Hepatocyte (in vitro differentiated cells): ENCODE measurements at regions not wholly inside any gene's neighbourhood (a gene's known extent, or its start where the extent isn't known, plus 50 kb on each side); places are given as distances from the start of the nearest gene placed in this dataset.

Source experiments
- DNase-seq: peaks from one replicate; pipeline ENCODE4 v3.0.0-alpha.2; 2016; ENCODE audit warnings: low spot score
- H2AFZ ChIP-seq: fragments of 200-600 bp; sonication (generic); 2 replicates; pipeline ENCODE4 v1.6.0; 2016; ENCODE audit warnings: antibody characterized with exemption, mild to moderate bottlenecking
- H3K27ac ChIP-seq: fragments of 200-600 bp; sonication (generic); 2 replicates; pipeline ENCODE4 v1.5.1; 2016; ENCODE audit warnings: mild to moderate bottlenecking
- H3K27me3 ChIP-seq: fragments of 200-600 bp; sonication (generic); 2 replicates; pipeline ENCODE4 v1.6.1; 2016
- H3K36me3 ChIP-seq: fragments of 200-600 bp; sonication (generic); replicated peaks from 2 replicates; pipeline ENCODE4 v1.5.1; 2016; ENCODE audit warnings: low read depth; ENCODE audit not compliant: insufficient read depth
- H3K4me1 ChIP-seq: fragments of 200-600 bp; sonication (generic); 2 replicates; pipeline ENCODE4 v1.5.1; 2016; ENCODE audit warnings: mild to moderate bottlenecking, moderate library complexity; ENCODE audit not compliant: insufficient read depth
- H3K4me2 ChIP-seq: fragments of 200-600 bp; sonication (generic); 2 replicates; pipeline ENCODE4 v1.6.0; 2016
- H3K4me3 ChIP-seq: fragments of 200-600 bp; sonication (generic); 2 replicates; pipeline ENCODE4 v1.5.1; 2016; ENCODE audit warnings: mild to moderate bottlenecking
- H3K79me2 ChIP-seq: fragments of 200-600 bp; sonication (generic); 2 replicates; pipeline ENCODE4 v1.6.0; 2017; ENCODE audit warnings: mild to moderate bottlenecking
- H3K9me2 ChIP-seq: fragments of 200-600 bp; sonication (generic); replicated peaks from 2 replicates; pipeline ENCODE4 v1.6.0; 2017; ENCODE audit warnings: mild to moderate bottlenecking; ENCODE audit not compliant: insufficient read depth
- H3K9me3 ChIP-seq: fragments of 200-600 bp; sonication (generic); 2 replicates; pipeline ENCODE4 v1.5.1; 2016; ENCODE audit warnings: low read depth, mild to moderate bottlenecking
- H4K20me1 ChIP-seq: fragments of 200-600 bp; sonication (generic); 2 replicates; pipeline ENCODE4 v1.6.0; 2016; ENCODE audit warnings: mild to moderate bottlenecking; ENCODE audit not compliant: insufficient read depth, poor library complexity, severe bottlenecking
- CTCF ChIP-seq: fragments of 200-600 bp; sonication (generic); IDR thresholded peaks from 2 replicates; pipeline ENCODE4 v1.5.1; 2016; ENCODE audit warnings: antibody characterized with exemption, mild to moderate bottlenecking; ENCODE audit not compliant: poor library complexity
- EZH2 ChIP-seq: fragments of 200-600 bp; sonication (generic); IDR thresholded peaks from 2 replicates; pipeline ENCODE4 v1.6.1; 2016; ENCODE audit warnings: antibody characterized with exemption, mild to moderate bottlenecking, borderline replicate concordance
- EZH2phosphoT487 ChIP-seq: fragments of 200-600 bp; sonication (generic); IDR thresholded peaks from one replicate; pipeline ENCODE4 v1.6.1; 2018; ENCODE audit warnings: antibody characterized with exemption, mild to moderate bottlenecking, low read depth, moderate library complexity; ENCODE audit not compliant: unreplicated experiment, severe bottlenecking
- WGBS: methylation state at CpG from one replicate; pipeline ENCODE4 v1.1.6; 2016; ENCODE audit warnings: low lambda C conversion rate; ENCODE audit errors: missing lambda C conversion rate; 5-methylcytosine and 5-hydroxymethylcytosine counted together

GRCh38 chr21:32131164-32131563, 147.7 kb downstream of the MIS18A start:
- WGBS = 49% methylated on average over 7 of the region's 7 CpGs
- Histone ChIP-seq H3K4me1 (peaks cover 13% of the 10 kb centered on the region), H3K27ac (no peak overlapping the region), H3K79me2 (no peaks in the 10 kb centered on the region), H2AFZ (no peak overlapping the region), H3K9me2 (no peaks in the 10 kb centered on the region), H3K36me3 (no peaks in the 10 kb centered on the region), H3K27me3 (no peaks in the 10 kb centered on the region), H4K20me1 (no peaks in the 10 kb centered on the region), H3K9me3 (no peaks in the 10 kb centered on the region), H3K4me2 (no peak overlapping the region), H3K4me3 (no peak overlapping the region)
- no peak for DNase-seq
- TF ChIP-seq EZH2 (no peak), EZH2phosphoT487 (no peak), CTCF (no peak)

- H3K4me1 ChIP-seq = peaks cover 13% of the 10 kb centered on the region
- H3K36me3 ChIP-seq = no peaks in the 10 kb centered on the region
- WGBS = 88% methylated on average over 4 of the region's 5 CpGs
- H3K27ac ChIP-seq = no peak overlapping the region
- no peaks in the 10 kb centered on the region for H3K9me2 ChIP-seq
- H3K79me2 ChIP-seq = no peaks in the 10 kb centered on the region
- no peak for DNase-seq
- H3K4me3 ChIP-seq = no peak overlapping the region
- no peak overlapping the region for H3K4me2 ChIP-seq
- TF ChIP-seq EZH2 = no peak
- TF ChIP-seq CTCF = no peak
- no peak for TF ChIP-seq EZH2phosphoT487
- H4K20me1 ChIP-seq = no peaks in the 10 kb centered on the region
- H2AFZ ChIP-seq = no peak overlapping the region
- H3K27me3 ChIP-seq = no peaks in the 10 kb centered on the region
- no peaks in the 10 kb centered on the region for H3K9me3 ChIP-seq
Measured at GRCh38 chr21:32130031-32130891, 148.6 kb downstream of the MIS18A start.

- Histone ChIP-seq H3K9me3 (no peaks in the 10 kb centered on the region), H3K4me2 (no peak overlapping the region), H3K27ac (no peak overlapping the region), H4K20me1 (no peaks in the 10 kb centered on the region), H3K4me1 (peaks cover 6% of the 10 kb centered on the region), H3K36me3 (no peaks in the 10 kb centered on the region), H3K79me2 (no peaks in the 10 kb centered on the region), H3K9me2 (no peaks in the 10 kb centered on the region), H2AFZ (no peak overlapping the region), H3K27me3 (no peaks in the 10 kb centered on the region), H3K4me3 (no peak overlapping the region)
- 86% methylated on average over 3 of the region's 3 CpGs for WGBS
- no peak for TF ChIP-seq CTCF
- TF ChIP-seq EZH2phosphoT487 = no peak
- TF ChIP-seq EZH2 = no peak
- no peak for DNase-seq
Measured at GRCh38 chr21:32127081-32127480, 151.8 kb downstream of the MIS18A start.
